ENCODE measurements at regions not wholly inside any gene's neighbourhood (a gene's known extent, or its start where the extent isn't known, plus 50 kb on each side); places are given as distances from the start of the nearest gene placed in this dataset.

DNA sequence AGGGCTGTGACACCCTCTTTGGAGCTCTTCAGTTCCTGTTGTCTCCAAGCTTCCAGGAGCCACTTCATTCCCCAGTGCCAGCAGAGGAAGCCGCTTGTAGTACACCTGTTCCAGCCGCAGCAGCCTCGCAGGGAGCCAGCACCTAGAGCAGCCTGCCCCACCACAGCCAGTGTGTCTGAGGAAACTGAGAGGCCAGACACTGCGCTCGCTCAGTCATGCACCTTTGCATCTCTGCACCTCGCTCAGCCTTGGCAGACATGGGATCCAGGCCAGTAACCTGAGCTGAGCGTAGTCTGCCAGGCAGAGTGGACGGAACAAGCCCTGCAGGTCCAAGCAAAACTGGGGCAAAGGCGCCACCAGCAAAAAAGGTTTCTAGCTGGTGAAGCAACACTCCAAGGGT lies 1072.1 kb downstream of the JRKL start:
- FAIRE-seq, result no peak
- Histone ChIP-seq H3K4me2 (ENCODE audit: insufficient read depth, low read length) (no peak overlapping the region), H3K9me3 (replicated peaks; ENCODE audit: control insufficient read depth, insufficient read depth, low read depth, low read length) (no peaks in the 10 kb centered on the region; the same call in 1 of the 2 replicates), H4K20me1 (replicated peaks; ENCODE audit: control insufficient read depth, insufficient read depth, low read length) (no peaks in the 10 kb centered on the region), H3K9me1 (ENCODE audit: control insufficient read depth, insufficient read depth, low read length) (no peaks in the 10 kb centered on the region), H3K4me3 (no peak overlapping the region), H3K9ac (ENCODE audit: insufficient read depth in 1 of 2, low read depth in 2 of 2, low read length in 2 of 2) (no peak overlapping the region), H3K4me1 (replicated peaks in 1 of 2; ENCODE audit: control insufficient read depth in 2 of 2, insufficient read depth in 2 of 2, low read length in 2 of 2) (no peaks in the 10 kb centered on the region; a peak in 1 of 5 replicates), H3K36me3 (ENCODE audit: control insufficient read depth, insufficient read depth, low read length) (no peaks in the 10 kb centered on the region), H2AFZ (ENCODE audit: low read depth, low read length) (no peak overlapping the region), H3K27me3 (ENCODE audit: control insufficient read depth in 2 of 2, insufficient read depth in 2 of 2, low read length in 2 of 2) (no peaks in the 10 kb centered on the region), H3K27ac (ENCODE audit: extremely low read depth, low read depth, low read length) (no peak overlapping the region), H3K79me2 (ENCODE audit: control insufficient read depth, insufficient read depth, low read length) (no peaks in the 10 kb centered on the region)
- in situ Hi-C loops (cut with MboI), result no loop called here
- TF ChIP-seq PTRF (tag; IDR thresholded peaks at IDR 0.05), result no peak
- TF ChIP-seq, protein P1, sequence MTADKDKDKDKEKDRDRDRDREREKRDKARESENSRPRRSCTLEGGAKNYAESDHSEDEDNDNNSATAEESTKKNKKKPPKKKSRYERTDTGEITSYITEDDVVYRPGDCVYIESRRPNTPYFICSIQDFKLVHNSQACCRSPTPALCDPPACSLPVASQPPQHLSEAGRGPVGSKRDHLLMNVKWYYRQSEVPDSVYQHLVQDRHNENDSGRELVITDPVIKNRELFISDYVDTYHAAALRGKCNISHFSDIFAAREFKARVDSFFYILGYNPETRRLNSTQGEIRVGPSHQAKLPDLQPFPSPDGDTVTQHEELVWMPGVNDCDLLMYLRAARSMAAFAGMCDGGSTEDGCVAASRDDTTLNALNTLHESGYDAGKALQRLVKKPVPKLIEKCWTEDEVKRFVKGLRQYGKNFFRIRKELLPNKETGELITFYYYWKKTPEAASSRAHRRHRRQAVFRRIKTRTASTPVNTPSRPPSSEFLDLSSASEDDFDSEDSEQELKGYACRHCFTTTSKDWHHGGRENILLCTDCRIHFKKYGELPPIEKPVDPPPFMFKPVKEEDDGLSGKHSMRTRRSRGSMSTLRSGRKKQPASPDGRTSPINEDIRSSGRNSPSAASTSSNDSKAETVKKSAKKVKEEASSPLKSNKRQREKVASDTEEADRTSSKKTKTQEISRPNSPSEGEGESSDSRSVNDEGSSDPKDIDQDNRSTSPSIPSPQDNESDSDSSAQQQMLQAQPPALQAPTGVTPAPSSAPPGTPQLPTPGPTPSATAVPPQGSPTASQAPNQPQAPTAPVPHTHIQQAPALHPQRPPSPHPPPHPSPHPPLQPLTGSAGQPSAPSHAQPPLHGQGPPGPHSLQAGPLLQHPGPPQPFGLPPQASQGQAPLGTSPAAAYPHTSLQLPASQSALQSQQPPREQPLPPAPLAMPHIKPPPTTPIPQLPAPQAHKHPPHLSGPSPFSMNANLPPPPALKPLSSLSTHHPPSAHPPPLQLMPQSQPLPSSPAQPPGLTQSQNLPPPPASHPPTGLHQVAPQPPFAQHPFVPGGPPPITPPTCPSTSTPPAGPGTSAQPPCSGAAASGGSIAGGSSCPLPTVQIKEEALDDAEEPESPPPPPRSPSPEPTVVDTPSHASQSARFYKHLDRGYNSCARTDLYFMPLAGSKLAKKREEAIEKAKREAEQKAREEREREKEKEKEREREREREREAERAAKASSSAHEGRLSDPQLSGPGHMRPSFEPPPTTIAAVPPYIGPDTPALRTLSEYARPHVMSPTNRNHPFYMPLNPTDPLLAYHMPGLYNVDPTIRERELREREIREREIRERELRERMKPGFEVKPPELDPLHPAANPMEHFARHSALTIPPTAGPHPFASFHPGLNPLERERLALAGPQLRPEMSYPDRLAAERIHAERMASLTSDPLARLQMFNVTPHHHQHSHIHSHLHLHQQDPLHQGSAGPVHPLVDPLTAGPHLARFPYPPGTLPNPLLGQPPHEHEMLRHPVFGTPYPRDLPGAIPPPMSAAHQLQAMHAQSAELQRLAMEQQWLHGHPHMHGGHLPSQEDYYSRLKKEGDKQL (CRISPR knock-in tag; IDR thresholded peaks at IDR 0.05; ENCODE audit: borderline replicate concordance), result no peak
- 5% methylated on average over 7 of the region's 9 CpGs for WGBS (ENCODE audit: insufficient coverage, low coverage, missing lambda C conversion rate)
- no peak for DNase-seq (ENCODE audit: extremely low read depth in 1 of 4, low spot score in 3 of 4)
- CTCF ChIA-PET (ENCODE audit: low intra/inter-chr PET ratio), result no interaction called here
- no peak for ATAC-seq
- POLR2A ChIA-PET, result no interaction called here
- no TSS peak for BruUV-seq (replicated peaks)
- intact Hi-C loops (cut with micrococcal nuclease), result no loop called here

Measured in K562 (cell line).